H1 (cell line): ENCODE measurements at regions not wholly inside any gene's neighbourhood (a gene's known extent, or its start where the extent isn't known, plus 50 kb on each side); places are given as distances from the start of the nearest gene placed in this dataset.

ENCODE experiments used
- CTCF ChIA-PET: fragments of 300-600 bp; sonication (Branson Sonifier 250); formaldehyde crosslinking; loops from one replicate; lab custom pipeline; 2021; ENCODE audit not compliant: partially characterized antibody; lab: Charles Lee
- POLR2A ChIA-PET: fragments of 300-600 bp; sonication (Branson Sonifier 250); formaldehyde crosslinking; loops from one replicate; lab custom pipeline; 2021; ENCODE audit warnings: inconsistent platforms; ENCODE audit not compliant: partially characterized antibody; lab: Charles Lee
- DNase-seq, 2 experiments: peaks; one replicate each; pipeline versions ENCODE4 v3.0.0 to v3.0.0-alpha.2; 2010 to 2022; ENCODE audit warnings: low spot score in 2 of 2, low read depth in 1 of 2, mixed read lengths in 1 of 2
- FAIRE-seq: peaks from 2 replicates; lab custom pipeline; 2011; peaks lifted over from hg19 to GRCh38; lab: Jason Lieb, UNC
- H2AFZ ChIP-seq: 2 replicates; pipeline ENCODE4 v1.8.1; 2012; ENCODE audit warnings: low read length, inconsistent platforms
- H2AK5ac ChIP-seq: 2 replicates; pipeline ENCODE4 v1.6.1; 2013; ENCODE audit warnings: low read depth, low read length
- H2BK120ac ChIP-seq: replicated peaks from 2 replicates; pipeline ENCODE3; 2013; ENCODE audit warnings: low read depth, low read length, inconsistent platforms
- H2BK12ac ChIP-seq: 2 replicates; pipeline ENCODE4 v1.6.1; 2013; ENCODE audit warnings: low read depth, low read length
- H2BK15ac ChIP-seq: 2 replicates; pipeline ENCODE4 v1.6.1; 2013; ENCODE audit warnings: low read length
- H2BK20ac ChIP-seq: 2 replicates; pipeline ENCODE4 v1.6.1; 2013; ENCODE audit warnings: low read length
- H2BK5ac ChIP-seq: 2 replicates; pipeline ENCODE4 v1.6.1; 2013; ENCODE audit warnings: low read depth, low read length
- H3K14ac ChIP-seq: 2 replicates; pipeline ENCODE4 v1.6.1; 2013; ENCODE audit warnings: inconsistent platforms; ENCODE audit not compliant: insufficient read length
- H3K18ac ChIP-seq: 2 replicates; pipeline ENCODE4 v1.6.1; 2013; ENCODE audit warnings: low read length; ENCODE audit errors: extremely low read depth
- H3K23ac ChIP-seq: 2 replicates; pipeline ENCODE4 v1.6.1; 2013; ENCODE audit warnings: inconsistent platforms; ENCODE audit not compliant: insufficient read length
- H3K23me2 ChIP-seq: 2 replicates; pipeline ENCODE4 v1.6.1; 2013; ENCODE audit warnings: low read depth, low read length
- H3K27ac ChIP-seq: 2 replicates; pipeline ENCODE4 v1.6.1; 2011; ENCODE audit warnings: low read depth, low read length, inconsistent platforms
- H3K27me3 ChIP-seq, 4 experiments: replicated peaks in 1 of 4; 1 replicate in 1 of 4; 2 replicates in 3 of 4; pipeline versions ENCODE4 v1.6.1 to v1.8.1; 2011 to 2013; ENCODE audit warnings: low read length in 3 of 4, mild to moderate bottlenecking in 3 of 4, inconsistent platforms in 2 of 4, mixed read lengths in 2 of 4, moderate library complexity in 1 of 4; ENCODE audit not compliant: control insufficient read depth in 3 of 4, insufficient read depth in 3 of 4; ENCODE audit errors: extremely low read depth in 1 of 4
- H3K36me3 ChIP-seq, 4 experiments: 2 replicates each; pipeline versions ENCODE4 v1.6.1 to v1.8.1; 2011 to 2013; ENCODE audit warnings: mild to moderate bottlenecking in 4 of 4, low read length in 3 of 4, moderate library complexity in 2 of 4, control low read depth in 1 of 4, inconsistent platforms in 1 of 4; ENCODE audit not compliant: insufficient read depth in 4 of 4, control insufficient read depth in 2 of 4
- H3K4ac ChIP-seq: replicated peaks from 2 replicates; pipeline ENCODE3; 2013; ENCODE audit warnings: low read length, low read depth, mixed read lengths, inconsistent platforms; ENCODE audit not compliant: insufficient read length
- H3K4me1 ChIP-seq, 4 experiments: replicated peaks in 1 of 4; 1 replicate in 1 of 4; 2 replicates in 3 of 4; pipeline versions ENCODE4 v1.6.1 to v1.8.1; 2011 to 2013; ENCODE audit warnings: low read length in 3 of 4, inconsistent platforms in 2 of 4, mixed read lengths in 1 of 4; ENCODE audit not compliant: insufficient read depth in 4 of 4, control insufficient read depth in 3 of 4
- H3K4me2 ChIP-seq, 2 experiments: 2 replicates each; pipeline versions ENCODE4 v1.6.1 to v1.8.1; 2011 to 2013; ENCODE audit warnings: low read depth in 2 of 2, low read length in 2 of 2, control low read depth in 1 of 2, inconsistent platforms in 1 of 2, mild to moderate bottlenecking in 1 of 2; ENCODE audit not compliant: insufficient read depth in 1 of 2
- H3K4me3 ChIP-seq, 4 experiments: fragments of 200-600, 300-600 bp in 1 of 4; sonication (generic), shearing (Covaris generic), sonication (Bioruptor Twin) in 1 of 4; 2 replicates each; pipeline versions ENCODE4 v1.5.1 to v1.8.1; 2011 to 2016; ENCODE audit warnings: low read length in 4 of 4, low read depth in 3 of 4, control low read depth in 2 of 4, inconsistent platforms in 2 of 4, mild to moderate bottlenecking in 2 of 4, mixed read lengths in 1 of 4, moderate library complexity in 1 of 4; ENCODE audit not compliant: insufficient read depth in 2 of 4; ENCODE audit errors: extremely low read depth in 1 of 4
- H3K56ac ChIP-seq: replicated peaks from 2 replicates; pipeline ENCODE3; 2013; ENCODE audit warnings: low read depth, mild to moderate bottlenecking, mixed read lengths, low read length, inconsistent platforms; ENCODE audit not compliant: insufficient read length
- H3K79me1 ChIP-seq: 2 replicates; pipeline ENCODE4 v1.6.1; 2013; ENCODE audit warnings: low read depth, low read length, control low read depth
- H3K79me2 ChIP-seq, 2 experiments: 2 replicates each; pipeline versions ENCODE4 v1.6.1 to v1.8.1; 2012 to 2013; ENCODE audit warnings: low read length in 2 of 2, mild to moderate bottlenecking in 2 of 2, inconsistent platforms in 1 of 2; ENCODE audit not compliant: insufficient read depth in 2 of 2, control insufficient read depth in 1 of 2
- H3K9ac ChIP-seq, 4 experiments: replicated peaks in 1 of 4; 1 replicate in 1 of 4; 2 replicates in 3 of 4; pipeline versions ENCODE4 v1.6.1 to v1.8.1; 2011 to 2013; ENCODE audit warnings: low read depth in 3 of 4, low read length in 3 of 4, control low read depth in 2 of 4, mild to moderate bottlenecking in 2 of 4, moderate library complexity in 2 of 4, inconsistent platforms in 1 of 4; ENCODE audit errors: extremely low read depth in 1 of 4
- H3K9me3 ChIP-seq, 2 experiments: 2 replicates each; pipeline versions ENCODE4 v1.6.1 to v1.8.1; 2012 to 2013; ENCODE audit warnings: mild to moderate bottlenecking in 2 of 2, moderate library complexity in 2 of 2, control low read depth in 1 of 2, inconsistent platforms in 1 of 2, low read depth in 1 of 2, low read length in 1 of 2, mixed read lengths in 1 of 2; ENCODE audit not compliant: insufficient read depth in 2 of 2
- H4K20me1 ChIP-seq, 2 experiments: replicated peaks in 1 of 2; 2 replicates each; pipeline versions ENCODE3 to v1.8.1; 2011 to 2013; ENCODE audit warnings: inconsistent platforms in 2 of 2, low read length in 2 of 2, mild to moderate bottlenecking in 1 of 2; ENCODE audit not compliant: insufficient read depth in 2 of 2, control insufficient read depth in 1 of 2
- H4K5ac ChIP-seq: 2 replicates; pipeline ENCODE4 v1.6.1; 2013; ENCODE audit warnings: low read length, low read depth, mixed read lengths, inconsistent platforms; ENCODE audit not compliant: insufficient read length
- H4K8ac ChIP-seq: 2 replicates; pipeline ENCODE4 v1.8.0; 2013; ENCODE audit warnings: mild to moderate bottlenecking, moderate library complexity, low read length, inconsistent platforms; ENCODE audit not compliant: insufficient read depth; ENCODE audit errors: extremely low read depth
- H4K91ac ChIP-seq: replicated peaks from 2 replicates; pipeline ENCODE3; 2013; ENCODE audit warnings: low read length, mixed read lengths, inconsistent platforms; ENCODE audit not compliant: insufficient read length
- ASH2L ChIP-seq: fragments of 200-600, 300-600 bp; sonication (generic); IDR thresholded peaks from one replicate; pipeline ENCODE4 v1.7.1; 2017; ENCODE audit warnings: low read length
- CBX5 ChIP-seq: fragments of 300-800, 300-1000 bp; sonication (generic); IDR thresholded peaks from 2 replicates; pipeline ENCODE4 v1.7.1; 2016; ENCODE audit warnings: antibody characterized with exemption, low read length, low read depth
- CHD1 ChIP-seq: IDR thresholded peaks from 2 replicates; pipeline ENCODE4 v1.6.1; 2012; ENCODE audit warnings: low read depth, low read length, improper control_type of control experiment
- EZH2 ChIP-seq: fragments of 200-600 bp; sonication (generic); IDR thresholded peaks from 2 replicates; pipeline ENCODE4 v1.7.1; 2012; ENCODE audit warnings: low read depth, mild to moderate bottlenecking, moderate library complexity, low read length, inconsistent platforms; ENCODE audit not compliant: severe bottlenecking
- FOSL1 ChIP-seq: IDR thresholded peaks from 2 replicates; pipeline ENCODE4 v1.6.1; 2011; ENCODE audit warnings: mild to moderate bottlenecking, low read depth, low read length, moderate library complexity; ENCODE audit not compliant: insufficient read depth
- MAFK ChIP-seq: IDR thresholded peaks from 2 replicates; pipeline ENCODE4 v1.6.1; 2012; ENCODE audit warnings: low read depth, mild to moderate bottlenecking, improper control_type of control experiment, low read length
- NRF1 ChIP-seq: IDR thresholded peaks from 2 replicates; pipeline ENCODE4 v1.6.1; 2011; ENCODE audit warnings: mild to moderate bottlenecking, low read depth, low read length, improper control_type of control experiment
- POLR2AphosphoS5 ChIP-seq: IDR thresholded peaks from 2 replicates; pipeline ENCODE4 v1.6.1; 2011; ENCODE audit warnings: low read depth, low read length
- POU5F1 ChIP-seq: IDR thresholded peaks from 2 replicates; pipeline ENCODE4 v1.6.1; 2011; ENCODE audit warnings: low read depth, mild to moderate bottlenecking, low read length, moderate library complexity
- SRF ChIP-seq: IDR thresholded peaks from 2 replicates; pipeline ENCODE4 v1.6.1; 2011; ENCODE audit warnings: mild to moderate bottlenecking, low read depth, low read length, moderate library complexity
- ZNF274 ChIP-seq: IDR thresholded peaks from 2 replicates; pipeline ENCODE4 v1.7.0; 2012; ENCODE audit warnings: low read length, borderline replicate concordance; ENCODE audit errors: extremely low read depth
- WGBS, 2 experiments: shearing (Covaris generic) in 1 of 2; methylation state at CpG; one replicate each; pipeline versions ENCODE4 v1.1.6 to v1.1.7; 2013 to 2015; ENCODE audit warnings: low lambda C conversion rate in 2 of 2, mixed read lengths in 2 of 2, inconsistent platforms in 1 of 2, low coverage in 1 of 2, missing lambda C conversion rate in 1 of 2; ENCODE audit not compliant: insufficient replicate concordance in 2 of 2, insufficient coverage in 1 of 2, insufficient read length in 1 of 2; ENCODE audit errors: extremely low coverage in 1 of 2, missing lambda C conversion rate in 1 of 2; 5-methylcytosine and 5-hydroxymethylcytosine counted together

GRCh38 chr5:118722122-118723020 is 266.0 kb downstream of the DTWD2 start:
- Histone ChIP-seq H3K27ac (no peak overlapping the region), H2BK5ac (no peak overlapping the region), H3K23ac (no peak overlapping the region), H2BK120ac (no peak overlapping the region), H3K14ac (no peak overlapping the region), H4K20me1 (no peaks in the 10 kb centered on the region), H3K18ac (no peak overlapping the region), H3K4ac (no peak overlapping the region), H2BK15ac (no peak overlapping the region), H2AK5ac (no peak overlapping the region), H3K27me3 (no peaks in the 10 kb centered on the region), H4K91ac (no peak overlapping the region), H3K36me3 (no peaks in the 10 kb centered on the region), H4K8ac (no peak overlapping the region), H3K4me2 (no peak overlapping the region), H2BK20ac (no peak overlapping the region), H2BK12ac (no peak overlapping the region), H3K56ac (no peak overlapping the region), H3K9me3 (no peaks in the 10 kb centered on the region), H3K9ac (no peak overlapping the region), H3K79me1 (no peaks in the 10 kb centered on the region), H3K23me2 (no peaks in the 10 kb centered on the region), H4K5ac (no peak overlapping the region), H3K4me1 (no peaks in the 10 kb centered on the region), H2AFZ (no peak overlapping the region), H3K79me2 (no peaks in the 10 kb centered on the region), H3K4me3 (no peak overlapping the region)
- ChIA-PET POLR2A (no interaction called here), CTCF (no interaction called here)
- WGBS, 2 experiments = 80% methylated on average over 7 of the region's 7 CpGs; no CpG with 5 or more reads in 1 of the 2 experiments
- FAIRE-seq = no peak
- no peak for DNase-seq
- TF ChIP-seq NRF1 (no peak), CBX5 (no peak), MAFK (no peak), FOSL1 (no peak), POU5F1 (no peak), EZH2 (no peak), POLR2AphosphoS5 (no peak), CHD1 (no peak), ZNF274 (no peak), SRF (no peak), ASH2L (no peak)
